ENCODE measurements at regions not wholly inside any gene's neighbourhood (a gene's known extent, or its start where the extent isn't known, plus 50 kb on each side); places are given as distances from the start of the nearest gene placed in this dataset.

DNA sequence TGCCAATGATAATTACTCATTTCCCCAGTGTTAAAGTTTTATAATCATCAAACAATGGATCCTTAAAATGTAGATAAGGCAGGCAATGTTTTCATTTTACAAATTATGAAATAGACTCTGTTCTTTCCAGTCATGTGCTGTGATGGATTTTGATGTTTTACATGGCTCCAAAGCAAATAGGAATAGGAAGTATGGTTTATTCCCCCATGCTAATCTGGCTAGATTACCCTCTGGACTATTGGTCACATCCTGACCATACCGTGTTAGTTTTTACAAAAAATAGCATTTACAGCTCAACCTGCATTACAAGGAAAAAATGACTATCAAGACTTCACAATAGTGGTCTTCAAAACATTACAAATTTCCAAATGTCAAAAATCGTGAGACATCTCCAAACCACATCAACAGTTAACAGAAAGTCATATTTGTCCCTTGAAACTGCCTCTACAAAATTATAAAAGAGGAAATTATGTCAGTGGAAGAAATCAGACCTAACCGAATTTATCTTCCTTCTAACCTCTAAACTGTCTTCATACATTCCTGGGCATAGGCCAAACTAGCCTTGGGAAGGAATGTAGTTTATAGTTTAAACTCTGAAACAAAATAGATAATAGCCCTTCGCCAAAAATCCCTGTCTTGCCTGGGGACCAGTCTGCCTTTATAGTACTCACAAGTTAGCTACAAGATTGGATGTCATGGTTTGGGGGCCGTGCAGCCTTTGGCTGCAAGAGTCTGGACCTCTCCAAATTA is 1941.2 kb upstream of the CELF4 start:
- TF ChIP-seq, protein P1, sequence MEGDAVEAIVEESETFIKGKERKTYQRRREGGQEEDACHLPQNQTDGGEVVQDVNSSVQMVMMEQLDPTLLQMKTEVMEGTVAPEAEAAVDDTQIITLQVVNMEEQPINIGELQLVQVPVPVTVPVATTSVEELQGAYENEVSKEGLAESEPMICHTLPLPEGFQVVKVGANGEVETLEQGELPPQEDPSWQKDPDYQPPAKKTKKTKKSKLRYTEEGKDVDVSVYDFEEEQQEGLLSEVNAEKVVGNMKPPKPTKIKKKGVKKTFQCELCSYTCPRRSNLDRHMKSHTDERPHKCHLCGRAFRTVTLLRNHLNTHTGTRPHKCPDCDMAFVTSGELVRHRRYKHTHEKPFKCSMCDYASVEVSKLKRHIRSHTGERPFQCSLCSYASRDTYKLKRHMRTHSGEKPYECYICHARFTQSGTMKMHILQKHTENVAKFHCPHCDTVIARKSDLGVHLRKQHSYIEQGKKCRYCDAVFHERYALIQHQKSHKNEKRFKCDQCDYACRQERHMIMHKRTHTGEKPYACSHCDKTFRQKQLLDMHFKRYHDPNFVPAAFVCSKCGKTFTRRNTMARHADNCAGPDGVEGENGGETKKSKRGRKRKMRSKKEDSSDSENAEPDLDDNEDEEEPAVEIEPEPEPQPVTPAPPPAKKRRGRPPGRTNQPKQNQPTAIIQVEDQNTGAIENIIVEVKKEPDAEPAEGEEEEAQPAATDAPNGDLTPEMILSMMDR (IDR thresholded peaks at IDR 0.05; ENCODE audit: low read depth, low read length, missing input control) = no peak
- TF ChIP-seq YY1 (IDR thresholded peaks at IDR 0.05) (no peak), RAD21 (IDR thresholded peaks at IDR 0.05) (no peak)

All from liver (tissue), 3 donors.